HepG2 (cell line): ENCODE measurements at regions not wholly inside any gene's neighbourhood (a gene's known extent, or its start where the extent isn't known, plus 50 kb on each side); places are given as distances from the start of the nearest gene placed in this dataset.

Experiments used
- GPN1 ChIP-seq: sonication (generic); formaldehyde crosslinking; IDR thresholded peaks from 2 replicates; pipeline ENCODE4 v1.5.1; 2020; ENCODE audit warnings: missing genetic modification reagents, borderline replicate concordance
- JUNB ChIP-seq: sonication (generic); formaldehyde crosslinking; IDR thresholded peaks from 2 replicates; pipeline ENCODE4 v1.8.0; 2022; ENCODE audit warnings: missing genetic modification reagents, mild to moderate bottlenecking, borderline replicate concordance
- MBNL3 ChIP-seq: fragments of 250-450 bp; sonication (Bioruptor Pico); conservative IDR thresholded peaks from 2 replicates; pipeline ENCODE4 v1.8.0; 2022; ENCODE audit warnings: mild to moderate bottlenecking, inconsistent platforms
- ZMAT3 ChIP-seq: sonication (generic); formaldehyde crosslinking; conservative IDR thresholded peaks from 2 replicates; pipeline ENCODE4 v1.7.0; 2021; ENCODE audit warnings: missing genetic modification reagents
- ZNF235 ChIP-seq: sonication (generic); formaldehyde crosslinking; IDR thresholded peaks from 2 replicates; pipeline ENCODE4 v1.8.1; 2023; ENCODE audit warnings: mild to moderate bottlenecking, missing genetic modification reagents, borderline replicate concordance
- ZNF382 ChIP-seq: sonication (generic); formaldehyde crosslinking; IDR thresholded peaks from 2 replicates; pipeline ENCODE4 v1.5.0; 2020; ENCODE audit warnings: missing genetic modification reagents, mild to moderate bottlenecking, borderline replicate concordance
- ZSCAN9 ChIP-seq: IDR thresholded peaks from 2 replicates; pipeline ENCODE4 v1.6.1; 2016; ENCODE audit warnings: borderline replicate concordance
- TF ChIP-seq, protein P1 (sequence below): sonication (generic); formaldehyde crosslinking; conservative IDR thresholded peaks from 2 replicates; pipeline ENCODE4 v1.5.0; 2020; ENCODE audit warnings: missing genetic modification reagents

GRCh38 chr9:79512251-79512650, 59.5 kb upstream of the TLE4 start (continued):
- TF ChIP-seq GPN1 (CRISPR knock-in tag) (no peak), ZNF235 (no peak), ZNF382 (no peak), ZMAT3 (CRISPR knock-in tag) (no peak), JUNB (CRISPR knock-in tag) (no peak), MBNL3 (CRISPR knock-in tag) (no peak), ZSCAN9 (CRISPR knock-in tag) (no peak)
- TF ChIP-seq, protein P1, sequence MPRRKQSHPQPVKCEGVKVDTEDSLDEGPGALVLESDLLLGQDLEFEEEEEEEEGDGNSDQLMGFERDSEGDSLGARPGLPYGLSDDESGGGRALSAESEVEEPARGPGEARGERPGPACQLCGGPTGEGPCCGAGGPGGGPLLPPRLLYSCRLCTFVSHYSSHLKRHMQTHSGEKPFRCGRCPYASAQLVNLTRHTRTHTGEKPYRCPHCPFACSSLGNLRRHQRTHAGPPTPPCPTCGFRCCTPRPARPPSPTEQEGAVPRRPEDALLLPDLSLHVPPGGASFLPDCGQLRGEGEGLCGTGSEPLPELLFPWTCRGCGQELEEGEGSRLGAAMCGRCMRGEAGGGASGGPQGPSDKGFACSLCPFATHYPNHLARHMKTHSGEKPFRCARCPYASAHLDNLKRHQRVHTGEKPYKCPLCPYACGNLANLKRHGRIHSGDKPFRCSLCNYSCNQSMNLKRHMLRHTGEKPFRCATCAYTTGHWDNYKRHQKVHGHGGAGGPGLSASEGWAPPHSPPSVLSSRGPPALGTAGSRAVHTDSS (CRISPR knock-in tag), result no peak
